ES-I3 (cell line): ENCODE measurements at regions not wholly inside any gene's neighbourhood (a gene's known extent, or its start where the extent isn't known, plus 50 kb on each side); places are given as distances from the start of the nearest gene placed in this dataset.

ENCODE experiments used
- H3K36me3 ChIP-seq: 2 replicates; pipeline ENCODE4 v1.6.1; 2013; ENCODE audit warnings: mild to moderate bottlenecking, low read length, control low read depth, moderate library complexity; ENCODE audit not compliant: insufficient read depth
- H3K4me1 ChIP-seq: 2 replicates; pipeline ENCODE4 v1.6.1; 2013; ENCODE audit warnings: mild to moderate bottlenecking, control low read depth, low read length; ENCODE audit not compliant: insufficient read depth
- H3K9ac ChIP-seq: 2 replicates; pipeline ENCODE4 v1.6.1; 2013; ENCODE audit warnings: low read depth, mild to moderate bottlenecking, low read length, moderate library complexity
- H3K9me3 ChIP-seq: 2 replicates; pipeline ENCODE4 v1.6.1; 2013; ENCODE audit warnings: mild to moderate bottlenecking, low read length, moderate library complexity; ENCODE audit not compliant: control insufficient read depth, insufficient read depth

DNA sequence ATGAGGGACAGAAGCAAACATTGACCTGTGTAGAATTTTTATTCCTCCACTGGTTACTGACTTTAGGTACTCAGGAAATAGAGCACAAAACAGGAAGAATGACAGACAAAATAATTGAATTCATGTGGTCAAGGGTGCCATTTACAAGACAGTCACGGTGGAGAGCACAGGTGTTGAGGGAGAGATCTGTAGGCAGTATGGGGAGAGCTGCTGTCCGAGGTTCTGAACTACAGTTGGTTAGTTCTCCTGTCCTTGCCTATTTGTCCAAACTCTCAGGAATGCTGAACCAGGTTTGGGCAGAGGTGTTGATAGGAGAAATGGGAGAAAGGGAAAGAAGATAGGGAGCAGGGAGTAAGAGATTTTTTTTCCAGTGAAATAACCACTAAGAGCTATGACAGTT is 178.5 kb upstream of the ZBTB20 start:
- no peaks in the 10 kb centered on the region for H3K9me3 ChIP-seq
- no peak overlapping the region for H3K9ac ChIP-seq
- H3K4me1 ChIP-seq, result peaks cover 15% of the 10 kb centered on the region; the same call in 1 of the 2 replicates
- H3K36me3 ChIP-seq, result no peaks in the 10 kb centered on the region

DNA sequence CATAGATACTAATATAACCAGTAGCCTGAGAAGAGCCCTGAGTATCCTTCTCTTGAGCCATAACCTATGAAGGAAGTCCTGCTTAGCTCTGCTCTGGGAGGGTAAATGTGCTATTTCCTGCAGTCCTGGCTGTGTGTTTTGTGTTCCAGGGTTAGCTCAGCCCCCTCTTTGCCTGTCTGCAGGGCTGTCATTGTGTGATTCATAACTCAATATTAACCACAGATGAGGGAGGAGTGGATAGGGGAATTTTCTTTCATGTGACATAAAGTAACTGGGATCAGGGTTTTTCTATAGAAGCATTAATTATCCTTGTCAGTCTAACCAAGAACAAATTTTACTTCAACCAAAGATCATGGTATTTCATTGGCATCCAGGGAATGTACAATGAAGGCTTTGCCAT is 183.3 kb upstream of the ZBTB20 start:
- Histone ChIP-seq H3K4me1 (peaks cover 7% of the 10 kb centered on the region; the same call in 1 of the 2 replicates), H3K9ac (no peak overlapping the region), H3K9me3 (no peaks in the 10 kb centered on the region), H3K36me3 (no peaks in the 10 kb centered on the region)

DNA sequence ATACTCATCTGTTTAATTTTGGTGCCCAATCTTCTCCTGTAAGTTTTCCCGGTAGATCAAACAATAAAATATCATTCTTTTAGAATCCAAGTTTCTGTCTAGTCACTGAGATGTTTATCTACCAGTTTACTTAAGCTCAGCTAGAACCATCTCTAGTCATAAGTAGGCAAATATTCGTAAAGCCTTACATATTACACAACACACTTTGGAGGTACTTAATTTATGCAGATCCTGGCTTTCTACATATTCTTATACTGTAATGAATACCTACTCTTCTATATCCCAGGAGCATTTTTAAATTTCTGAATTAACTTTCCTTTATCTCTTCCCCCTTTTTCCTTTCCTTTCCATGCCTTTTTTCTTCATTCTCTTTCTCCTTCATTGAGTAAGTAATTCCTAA is 185.9 kb upstream of the ZBTB20 start:
- Histone ChIP-seq H3K36me3 (no peaks in the 10 kb centered on the region), H3K9me3 (no peaks in the 10 kb centered on the region), H3K9ac (no peak overlapping the region), H3K4me1 (peaks cover 7% of the 10 kb centered on the region; the same call in 1 of the 2 replicates)

DNA sequence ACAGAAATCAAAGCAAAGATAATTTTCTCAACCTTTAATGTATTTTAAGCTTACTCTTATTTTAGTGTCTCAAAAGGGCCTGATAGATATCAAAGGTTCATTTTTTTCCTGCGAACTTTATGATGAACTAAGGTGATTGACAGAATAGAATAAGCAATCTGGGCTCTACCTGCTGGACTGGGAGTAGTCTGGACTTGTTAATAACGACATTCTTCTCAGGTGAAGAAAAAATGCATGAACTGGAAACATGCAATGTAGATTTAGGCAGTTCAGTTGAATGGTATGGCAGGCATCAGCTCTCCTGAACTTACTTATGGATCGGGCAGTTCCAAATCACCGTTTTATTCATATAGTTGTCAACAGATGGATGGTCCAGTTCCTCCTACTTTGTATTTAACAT is 189.7 kb upstream of the ZBTB20 start:
- Histone ChIP-seq H3K4me1 (peaks cover 14% of the 10 kb centered on the region; the same call in 1 of the 2 replicates), H3K9me3 (no peaks in the 10 kb centered on the region), H3K36me3 (no peaks in the 10 kb centered on the region), H3K9ac (no peak overlapping the region)

DNA sequence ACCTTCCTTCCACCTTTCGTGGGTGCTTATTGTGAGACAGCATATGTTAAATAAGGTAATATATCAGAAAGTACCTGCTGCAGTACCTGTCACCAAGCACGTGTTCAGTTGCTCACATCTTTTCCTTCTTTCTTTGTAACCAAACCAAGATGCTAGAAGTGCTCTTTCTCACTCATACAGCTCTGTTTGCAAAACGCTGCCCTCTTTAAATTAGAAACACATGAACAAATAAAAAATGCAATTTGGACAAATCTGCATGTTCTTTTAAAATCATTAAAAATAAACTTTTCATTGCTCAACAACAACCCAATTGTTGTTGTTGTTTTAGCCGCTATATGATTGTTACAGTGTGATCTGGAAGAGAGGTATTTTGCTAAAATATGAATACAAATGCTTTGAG is 193.5 kb upstream of the ZBTB20 start:
- H3K36me3 ChIP-seq, result no peaks in the 10 kb centered on the region
- H3K4me1 ChIP-seq, result peaks cover 14% of the 10 kb centered on the region; the same call in 1 of the 2 replicates
- H3K9ac ChIP-seq, result no peak overlapping the region
- H3K9me3 ChIP-seq, result no peaks in the 10 kb centered on the region

DNA sequence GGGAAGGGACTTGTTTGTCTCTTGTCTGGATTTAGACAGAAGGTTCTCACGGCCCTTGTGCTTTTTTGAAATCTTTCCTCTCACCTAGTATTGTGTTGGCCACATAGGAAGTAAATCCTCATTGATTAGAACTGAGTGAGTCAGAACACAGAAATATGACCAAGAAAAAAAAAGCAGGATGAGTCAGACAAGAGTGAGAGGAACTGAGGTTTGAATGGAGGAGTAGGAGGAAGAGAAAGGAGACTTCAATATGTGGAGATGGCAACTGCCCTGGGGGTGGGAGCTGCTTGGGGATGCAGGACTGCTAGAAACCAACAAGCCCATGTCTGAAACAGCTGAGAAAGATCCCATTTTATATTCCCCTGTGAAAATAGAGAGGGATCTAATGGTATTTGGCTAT is 194.1 kb upstream of the ZBTB20 start:
- H3K4me1 ChIP-seq, result peaks cover 14% of the 10 kb centered on the region; the same call in 1 of the 2 replicates
- H3K36me3 ChIP-seq, result no peaks in the 10 kb centered on the region
- H3K9ac ChIP-seq, result no peak overlapping the region
- no peaks in the 10 kb centered on the region for H3K9me3 ChIP-seq

DNA sequence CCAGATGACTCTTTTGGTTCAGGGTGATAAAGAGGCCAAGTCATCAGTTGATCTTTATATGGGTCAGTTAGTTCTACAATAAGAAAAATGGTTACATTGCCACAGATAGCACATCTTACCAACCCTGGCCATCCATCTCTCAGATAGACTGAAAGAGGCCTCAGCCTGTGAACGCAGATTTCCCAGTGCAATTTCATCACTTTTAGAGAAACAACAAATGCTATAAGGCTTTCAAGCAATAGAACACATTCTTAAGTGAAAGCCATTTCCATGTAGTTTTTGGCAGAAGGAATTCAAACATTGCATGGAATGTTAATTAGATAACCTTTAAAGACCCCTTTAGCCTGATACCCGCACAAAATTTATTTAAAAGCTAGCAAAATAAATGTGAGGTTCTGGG is 200.6 kb upstream of the ZBTB20 start:
- Histone ChIP-seq H3K9me3 (no peaks in the 10 kb centered on the region), H3K9ac (no peak overlapping the region), H3K36me3 (no peaks in the 10 kb centered on the region), H3K4me1 (peaks cover 19% of the 10 kb centered on the region)

DNA sequence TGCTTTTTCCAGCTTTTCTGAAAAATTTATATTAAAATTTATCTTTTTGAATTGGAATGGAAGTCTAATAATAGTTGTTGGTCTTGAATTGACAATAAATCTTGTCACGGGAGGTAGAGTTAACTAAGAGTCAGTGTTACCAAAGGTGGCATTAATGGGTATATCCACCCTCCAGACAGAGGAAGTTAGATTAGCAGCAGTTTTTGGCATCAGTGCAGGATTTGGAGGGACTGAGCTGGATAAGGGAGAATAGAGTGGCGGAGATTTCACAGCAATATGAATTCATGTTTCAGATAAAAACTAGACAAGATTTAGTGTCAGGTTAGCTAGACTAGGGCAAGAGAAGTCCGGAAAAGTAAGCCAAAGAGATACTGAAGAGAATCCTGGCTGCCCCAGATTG is 201.3 kb upstream of the ZBTB20 start:
- Histone ChIP-seq H3K9me3 (no peaks in the 10 kb centered on the region), H3K36me3 (no peaks in the 10 kb centered on the region), H3K9ac (no peak overlapping the region), H3K4me1 (peaks cover 19% of the 10 kb centered on the region)

DNA sequence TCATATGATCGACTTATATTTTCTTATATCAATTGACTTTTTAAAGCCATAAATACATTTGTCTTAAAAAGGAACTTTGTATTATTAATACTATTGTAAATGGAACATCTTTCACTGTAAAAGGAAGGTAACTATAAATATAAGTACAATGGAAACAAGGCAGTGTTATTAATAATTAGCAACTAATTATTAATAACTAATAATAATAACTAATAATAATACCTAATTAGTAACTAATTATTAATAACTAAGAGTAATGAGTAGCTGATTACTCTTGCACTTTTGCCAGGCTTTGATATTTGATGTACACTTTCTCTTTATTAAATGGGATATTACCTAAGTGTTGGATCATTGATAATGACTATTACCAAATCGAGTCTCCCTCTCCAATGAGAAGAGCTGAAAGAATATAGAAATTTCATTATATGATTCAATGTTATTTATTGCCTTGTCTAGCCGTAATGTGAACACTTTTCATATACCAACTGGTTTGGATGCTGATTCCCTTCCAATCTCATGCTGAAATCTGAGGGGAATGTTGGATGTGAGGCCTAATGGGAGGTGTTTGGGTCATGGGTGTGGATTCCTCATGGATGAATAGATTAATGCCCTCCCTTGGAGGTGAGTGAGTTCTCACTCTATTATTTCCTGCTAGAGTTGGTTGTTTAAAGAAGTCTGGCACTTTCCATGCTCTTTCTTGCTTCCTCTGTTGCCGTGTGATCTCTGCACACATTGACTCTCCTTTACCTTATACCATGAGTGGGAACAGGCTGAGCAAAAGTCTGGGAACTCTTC is 202.1 kb upstream of the ZBTB20 start:
- Histone ChIP-seq H3K4me1 (peaks cover 19% of the 10 kb centered on the region), H3K9me3 (no peaks in the 10 kb centered on the region), H3K9ac (no peak overlapping the region; the same call in 1 of the 2 replicates), H3K36me3 (no peaks in the 10 kb centered on the region)

DNA sequence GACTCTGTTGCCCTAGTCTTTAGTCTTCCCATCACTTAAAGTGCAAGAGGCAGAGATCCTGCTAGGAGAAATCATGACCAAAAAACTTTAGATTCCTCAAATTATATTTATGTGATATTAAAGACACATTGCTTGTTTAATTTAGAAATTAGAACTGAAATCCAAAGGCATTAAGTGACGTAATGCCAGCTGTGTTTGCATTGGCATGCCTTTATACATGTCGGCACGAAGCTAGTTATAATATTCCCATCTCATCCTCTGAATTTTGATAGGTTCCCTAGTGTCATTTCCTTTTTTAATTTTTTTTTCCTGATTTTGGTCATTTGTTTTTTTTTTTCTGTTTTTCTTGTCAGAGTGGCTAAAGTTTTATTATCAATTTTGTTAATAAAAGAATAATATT is 203.5 kb upstream of the ZBTB20 start:
- Histone ChIP-seq H3K4me1 (peaks cover 19% of the 10 kb centered on the region), H3K9ac (no peak overlapping the region), H3K36me3 (no peaks in the 10 kb centered on the region), H3K9me3 (no peaks in the 10 kb centered on the region)

DNA sequence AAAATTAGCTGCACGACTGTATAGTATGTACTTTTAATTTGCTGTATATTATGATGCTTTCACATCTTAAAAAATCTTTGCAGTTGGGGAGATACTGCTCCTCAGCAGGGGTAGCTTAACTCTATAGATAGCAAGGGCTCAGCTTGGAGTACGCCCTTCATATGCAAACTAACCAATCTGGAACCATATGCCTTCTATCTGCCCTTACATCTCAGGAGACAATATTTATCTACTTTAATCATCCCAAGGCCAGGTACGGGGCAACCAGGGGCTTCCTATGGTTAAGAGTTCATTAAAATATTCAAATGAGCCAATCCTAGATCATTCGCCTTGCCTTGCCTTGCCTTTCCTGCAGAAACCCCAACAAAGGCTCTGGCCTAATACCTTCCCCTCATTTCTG is 204.1 kb upstream of the ZBTB20 start:
- Histone ChIP-seq H3K9ac (no peak overlapping the region), H3K36me3 (no peaks in the 10 kb centered on the region), H3K4me1 (peaks cover 19% of the 10 kb centered on the region), H3K9me3 (no peaks in the 10 kb centered on the region)

DNA sequence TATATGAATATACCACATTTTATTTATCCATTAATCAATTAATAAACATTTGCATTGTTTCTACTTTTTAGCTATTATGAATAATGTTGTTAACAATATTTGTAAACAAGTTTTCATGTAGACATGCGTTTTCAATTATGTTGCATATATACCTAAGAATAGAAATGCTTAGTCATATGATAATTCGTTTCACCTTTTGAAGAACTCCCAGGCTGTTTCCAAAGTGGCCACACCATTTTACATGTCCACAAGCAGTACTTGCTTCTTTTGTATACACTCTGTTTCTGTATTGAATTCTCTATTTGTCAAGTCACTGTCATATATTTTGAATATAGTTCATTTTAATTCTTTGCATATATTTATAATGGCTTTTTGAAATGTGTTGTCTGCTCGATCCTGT is 206.9 kb upstream of the ZBTB20 start:
- Histone ChIP-seq H3K36me3 (no peaks in the 10 kb centered on the region), H3K9me3 (no peaks in the 10 kb centered on the region), H3K9ac (no peak overlapping the region), H3K4me1 (peaks cover 21% of the 10 kb centered on the region; the same call in 1 of the 2 replicates)

DNA sequence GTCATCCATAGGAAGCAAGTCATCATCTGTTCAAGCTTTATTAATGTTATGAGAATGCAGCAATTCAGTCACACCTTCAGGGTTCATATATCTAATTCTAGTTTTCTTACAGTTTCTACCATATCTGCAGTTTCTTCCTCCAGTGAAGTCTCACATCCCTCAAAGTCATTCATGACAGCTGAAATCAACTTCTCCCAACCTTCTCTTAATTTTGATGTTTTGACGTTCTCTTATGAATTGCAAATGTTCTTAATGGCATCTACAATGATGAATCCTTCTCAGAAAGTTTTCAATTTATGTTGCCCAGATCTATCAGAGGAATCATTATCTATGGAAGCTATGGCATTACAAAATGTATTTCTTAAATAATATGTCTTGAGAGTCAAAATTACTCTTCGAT is 210.4 kb upstream of the ZBTB20 start:
- Histone ChIP-seq H3K9me3 (no peaks in the 10 kb centered on the region), H3K9ac (no peak overlapping the region), H3K36me3 (no peaks in the 10 kb centered on the region), H3K4me1 (peaks cover 5% of the 10 kb centered on the region; the same call in 1 of the 2 replicates)

DNA sequence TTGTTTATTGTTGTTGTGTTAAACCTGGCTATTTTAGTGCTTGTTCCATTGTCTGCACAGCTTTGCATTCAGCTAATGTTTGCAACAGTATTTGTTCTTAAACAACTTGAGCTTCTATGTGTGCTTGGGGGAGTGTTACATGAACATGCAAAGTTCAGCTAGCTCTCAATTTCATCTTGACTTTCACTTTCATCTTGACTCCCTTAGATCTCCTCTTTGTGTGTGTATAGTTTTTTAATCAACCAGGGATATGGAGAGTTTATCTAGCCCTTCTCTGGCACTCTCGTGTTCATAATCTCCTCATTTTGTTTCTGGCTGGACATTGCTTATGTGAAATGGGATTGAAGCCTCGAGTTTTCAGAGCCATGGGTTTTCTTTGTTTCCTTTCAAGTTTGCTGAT is 212.4 kb upstream of the ZBTB20 start:
- peaks cover 5% of the 10 kb centered on the region; the same call in 1 of the 2 replicates for H3K4me1 ChIP-seq
- no peaks in the 10 kb centered on the region for H3K36me3 ChIP-seq
- no peak overlapping the region for H3K9ac ChIP-seq
- no peaks in the 10 kb centered on the region for H3K9me3 ChIP-seq

DNA sequence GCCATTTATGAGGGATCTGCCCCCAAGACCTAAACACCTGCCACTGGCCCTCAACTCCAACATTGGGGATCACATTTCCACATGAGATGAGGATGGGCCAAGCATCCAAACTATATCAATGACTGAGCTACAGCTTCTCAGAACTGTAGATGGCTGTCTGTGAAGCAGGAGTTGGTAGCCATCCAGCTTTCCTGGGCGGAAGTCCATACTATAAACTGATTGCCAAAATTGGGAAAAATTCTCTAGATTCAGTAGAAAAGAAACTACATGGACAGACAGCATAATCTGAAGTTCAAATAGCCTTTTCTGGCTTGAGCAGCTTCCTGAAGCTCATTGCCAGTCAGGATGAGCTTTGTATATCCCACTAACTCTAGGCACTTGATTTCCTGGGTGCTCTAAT is 214.7 kb upstream of the ZBTB20 start:
- H3K9me3 ChIP-seq, result no peaks in the 10 kb centered on the region
- no peak overlapping the region for H3K9ac ChIP-seq
- H3K36me3 ChIP-seq, result no peaks in the 10 kb centered on the region
- peaks cover 5% of the 10 kb centered on the region; the same call in 1 of the 2 replicates for H3K4me1 ChIP-seq
